OCI-LY7 (cell line): ENCODE measurements at regions not wholly inside any gene's neighbourhood (a gene's known extent, or its start where the extent isn't known, plus 50 kb on each side); places are given as distances from the start of the nearest gene placed in this dataset.

Experiments used
- BruUV-seq: library from RNA; stranded (reverse); fragments of 400-500 nt; replicated peaks from 2 replicates; lab custom pipeline; 2021; lab: Mats Ljungman, UMichigan
- CTCF ChIA-PET: fragments of 300-600 bp; sonication (Branson Sonifier 250); formaldehyde crosslinking; loops from one replicate; lab custom pipeline; 2022; ENCODE audit warnings: antibody characterized with exemption; ENCODE audit not compliant: unreplicated experiment; lab: Charles Lee
- POLR2A ChIA-PET: fragments of 300-600 bp; sonication (Branson Sonifier 250); formaldehyde crosslinking; loops from one replicate; lab custom pipeline; 2022; ENCODE audit warnings: antibody characterized with exemption; lab: Charles Lee
- DNase-seq: peaks from one replicate; pipeline ENCODE4 v3.0.0-alpha.2; 2015; ENCODE audit warnings: low spot score
- H2AFZ ChIP-seq: fragments of 200-600 bp; sonication (generic), shearing (Covaris generic); 2 replicates; pipeline ENCODE4 v1.6.1; 2014; ENCODE audit warnings: mild to moderate bottlenecking, antibody characterized with exemption, low read length, moderate library complexity
- H3K27ac ChIP-seq: fragments of 200-600 bp; sonication (generic); 2 replicates; pipeline ENCODE4 v1.5.1; 2014; ENCODE audit warnings: mixed run types, low read depth, mild to moderate bottlenecking, moderate library complexity, low read length, inconsistent platforms; ENCODE audit not compliant: poor library complexity, severe bottlenecking
- H3K36me3 ChIP-seq: fragments of 200-600 bp; sonication (generic); 2 replicates; pipeline ENCODE4 v1.6.1; 2014; ENCODE audit warnings: mild to moderate bottlenecking, antibody characterized with exemption, low read length, moderate library complexity, mixed read lengths; ENCODE audit not compliant: insufficient read depth
- H3K4me1 ChIP-seq: fragments of 200-600 bp; sonication (generic); 2 replicates; pipeline ENCODE4 v1.5.1; 2014; ENCODE audit warnings: mild to moderate bottlenecking, low read length; ENCODE audit not compliant: insufficient read depth, poor library complexity, severe bottlenecking
- H3K4me2 ChIP-seq: fragments of 200-600 bp; sonication (generic); 2 replicates; pipeline ENCODE4 v1.6.1; 2014; ENCODE audit warnings: mild to moderate bottlenecking, low read length
- H3K4me3 ChIP-seq: fragments of 200-600 bp; sonication (generic); 2 replicates; pipeline ENCODE4 v1.5.1; 2014; ENCODE audit warnings: mild to moderate bottlenecking, low read depth, low read length; ENCODE audit not compliant: poor library complexity, severe bottlenecking
- H3K79me2 ChIP-seq: fragments of 200-600 bp; sonication (generic); 2 replicates; pipeline ENCODE4 v1.6.1; 2016; ENCODE audit warnings: low read depth, mild to moderate bottlenecking, low read length, moderate library complexity, mixed read lengths; ENCODE audit not compliant: insufficient read depth
- H3K9me2 ChIP-seq: fragments of 200-600 bp; sonication (generic); 2 replicates; pipeline ENCODE4 v1.6.1; 2016; ENCODE audit warnings: mild to moderate bottlenecking, low read length, mixed read lengths; ENCODE audit not compliant: insufficient read depth
- H3K9me3 ChIP-seq: fragments of 200-600 bp; sonication (generic); 2 replicates; pipeline ENCODE4 v1.6.1; 2014; ENCODE audit warnings: mild to moderate bottlenecking, mixed run types, low read length, mixed read lengths
- H4K20me1 ChIP-seq: fragments of 200-600 bp; sonication (generic); 2 replicates; pipeline ENCODE4 v1.6.1; 2014; ENCODE audit warnings: mild to moderate bottlenecking, antibody characterized with exemption, low read length, moderate library complexity, mixed read lengths; ENCODE audit not compliant: insufficient read depth
- EZH2phosphoT487 ChIP-seq: fragments of 200-600 bp; sonication (generic); IDR thresholded peaks from 2 replicates; pipeline ENCODE4 v1.6.1; 2018; ENCODE audit warnings: low read depth, borderline replicate concordance, mild to moderate bottlenecking, mixed run types, antibody characterized with exemption, low read length, moderate library complexity, mixed read lengths
- intact Hi-C: fragments of 100-400 bp; cut with micrococcal nuclease; formaldehyde crosslinking; loops from one replicate; pipeline ENCODE4 v1.10.0; 2022; ENCODE audit not compliant: unreplicated experiment
- TF ChIP-seq, protein P1 (sequence below): fragments of 200-600 bp; sonication (generic); conservative IDR thresholded peaks from 2 replicates; pipeline ENCODE4 v1.5.1; 2014; ENCODE audit warnings: mild to moderate bottlenecking, antibody characterized with exemption, low read length, moderate library complexity, mixed read lengths

DNA sequence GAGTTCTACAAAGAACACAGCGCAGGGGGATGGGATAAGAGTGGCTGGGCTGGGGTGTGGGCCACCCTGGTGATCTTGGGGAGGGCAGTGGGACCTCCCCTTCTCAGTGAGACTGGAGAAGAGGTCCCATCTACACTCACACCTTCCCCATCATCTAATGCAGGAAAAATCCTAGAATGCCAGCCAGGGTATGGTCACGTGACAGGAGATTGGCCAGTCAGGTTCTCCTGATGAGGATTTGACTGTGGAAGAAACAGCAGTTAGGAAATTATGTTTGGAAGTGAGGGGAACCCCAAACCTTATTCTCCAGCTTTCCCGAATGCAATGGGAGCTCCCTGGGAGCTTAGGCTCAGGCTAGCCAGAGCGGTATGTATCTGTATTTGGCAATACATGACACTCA lies 158.8 kb upstream of the GRB10 start:
- intact Hi-C loops: no loop called here
- no TSS peak for BruUV-seq
- no peak overlapping the region for H3K4me3 ChIP-seq
- no peak for DNase-seq
- H3K9me2 ChIP-seq: no peaks in the 10 kb centered on the region
- no peak overlapping the region for H2AFZ ChIP-seq
- H3K4me2 ChIP-seq: no peak overlapping the region
- no peaks in the 10 kb centered on the region for H3K79me2 ChIP-seq
- no peaks in the 10 kb centered on the region for H3K9me3 ChIP-seq
- no peak overlapping the region for H3K27ac ChIP-seq
- POLR2A ChIA-PET: no interaction called here
- no peaks in the 10 kb centered on the region for H3K36me3 ChIP-seq
- CTCF ChIA-PET: no interaction called here
- TF ChIP-seq, protein P1, sequence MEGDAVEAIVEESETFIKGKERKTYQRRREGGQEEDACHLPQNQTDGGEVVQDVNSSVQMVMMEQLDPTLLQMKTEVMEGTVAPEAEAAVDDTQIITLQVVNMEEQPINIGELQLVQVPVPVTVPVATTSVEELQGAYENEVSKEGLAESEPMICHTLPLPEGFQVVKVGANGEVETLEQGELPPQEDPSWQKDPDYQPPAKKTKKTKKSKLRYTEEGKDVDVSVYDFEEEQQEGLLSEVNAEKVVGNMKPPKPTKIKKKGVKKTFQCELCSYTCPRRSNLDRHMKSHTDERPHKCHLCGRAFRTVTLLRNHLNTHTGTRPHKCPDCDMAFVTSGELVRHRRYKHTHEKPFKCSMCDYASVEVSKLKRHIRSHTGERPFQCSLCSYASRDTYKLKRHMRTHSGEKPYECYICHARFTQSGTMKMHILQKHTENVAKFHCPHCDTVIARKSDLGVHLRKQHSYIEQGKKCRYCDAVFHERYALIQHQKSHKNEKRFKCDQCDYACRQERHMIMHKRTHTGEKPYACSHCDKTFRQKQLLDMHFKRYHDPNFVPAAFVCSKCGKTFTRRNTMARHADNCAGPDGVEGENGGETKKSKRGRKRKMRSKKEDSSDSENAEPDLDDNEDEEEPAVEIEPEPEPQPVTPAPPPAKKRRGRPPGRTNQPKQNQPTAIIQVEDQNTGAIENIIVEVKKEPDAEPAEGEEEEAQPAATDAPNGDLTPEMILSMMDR: no peak
- no peak for TF ChIP-seq EZH2phosphoT487
- no peaks in the 10 kb centered on the region for H3K4me1 ChIP-seq
- no peaks in the 10 kb centered on the region for H4K20me1 ChIP-seq

- POLR2A ChIA-PET: no interaction called here
- Histone ChIP-seq H4K20me1 (no peaks in the 10 kb centered on the region), H3K9me2 (no peaks in the 10 kb centered on the region), H3K4me1 (no peaks in the 10 kb centered on the region), H3K27ac (no peak overlapping the region), H2AFZ (no peak overlapping the region), H3K36me3 (no peaks in the 10 kb centered on the region), H3K4me3 (no peak overlapping the region), H3K4me2 (no peak overlapping the region), H3K9me3 (no peaks in the 10 kb centered on the region), H3K79me2 (no peaks in the 10 kb centered on the region)
- CTCF ChIA-PET: no interaction called here
- no peak for DNase-seq
- BruUV-seq: no TSS peak
- TF ChIP-seq, protein P1: no peak
- no peak for TF ChIP-seq EZH2phosphoT487
- intact Hi-C loops: no loop called here
These were observed 157.9 kb upstream of the GRB10 start for GRCh38 chr7:50940621-50941020.

GRCh38 chr7:50939021-50939420 lies 156.3 kb upstream of the GRB10 start:
- no peaks in the 10 kb centered on the region for H3K36me3 ChIP-seq
- no peaks in the 10 kb centered on the region for H4K20me1 ChIP-seq
- intact Hi-C loops: no loop called here
- ChIA-PET POLR2A (no interaction called here), CTCF (no interaction called here)
- no peaks in the 10 kb centered on the region for H3K9me3 ChIP-seq
- no peak for DNase-seq
- H3K79me2 ChIP-seq: no peaks in the 10 kb centered on the region
- no peak overlapping the region for H3K4me3 ChIP-seq
- no TSS peak for BruUV-seq
- H3K9me2 ChIP-seq: no peaks in the 10 kb centered on the region
- TF ChIP-seq, protein P1: no peak
- TF ChIP-seq EZH2phosphoT487: no peak
- H3K4me2 ChIP-seq: no peak overlapping the region
- no peaks in the 10 kb centered on the region for H3K4me1 ChIP-seq
- no peak overlapping the region for H2AFZ ChIP-seq
- H3K27ac ChIP-seq: no peak overlapping the region
